Karpas-422 (cell line): ENCODE measurements at regions not wholly inside any gene's neighbourhood (a gene's known extent, or its start where the extent isn't known, plus 50 kb on each side); places are given as distances from the start of the nearest gene placed in this dataset.

Source experiments
- DNase-seq: peaks from one replicate; pipeline ENCODE4 v3.0.0-alpha.2; 2015
- H2AFZ ChIP-seq: fragments of 200-600 bp; sonication (generic); 2 replicates; pipeline ENCODE4 v1.6.1; 2014; ENCODE audit warnings: antibody characterized with exemption, low read length, mixed read lengths
- H3K27ac ChIP-seq: fragments of 200-600 bp; sonication (generic); 2 replicates; pipeline ENCODE4 v1.5.1; 2014; ENCODE audit warnings: mild to moderate bottlenecking, low read length, moderate library complexity
- H3K27me3 ChIP-seq: fragments of 200-600 bp; sonication (generic); 2 replicates; pipeline ENCODE4 v1.6.1; 2014; ENCODE audit warnings: low read length, mixed read lengths
- H3K36me3 ChIP-seq: fragments of 200-600 bp; sonication (generic); 2 replicates; pipeline ENCODE4 v1.6.1; 2014; ENCODE audit warnings: low read length, mixed read lengths; ENCODE audit not compliant: insufficient read depth
- H3K4me1 ChIP-seq: fragments of 200-600 bp; sonication (generic); 2 replicates; pipeline ENCODE4 v1.6.1; 2014; ENCODE audit warnings: mild to moderate bottlenecking, low read length, mixed read lengths
- H3K4me2 ChIP-seq: fragments of 200-600 bp; sonication (generic); 2 replicates; pipeline ENCODE4 v1.6.1; 2014; ENCODE audit warnings: low read length, low read depth, mild to moderate bottlenecking; ENCODE audit not compliant: poor library complexity, severe bottlenecking
- H3K4me3 ChIP-seq: fragments of 200-600 bp; sonication (generic); 2 replicates; pipeline ENCODE4 v1.5.1; 2014; ENCODE audit warnings: mild to moderate bottlenecking, antibody characterized with exemption, low read length, mixed read lengths
- H3K79me2 ChIP-seq: fragments of 200-600 bp; sonication (generic); 2 replicates; pipeline ENCODE4 v1.6.1; 2014; ENCODE audit warnings: mild to moderate bottlenecking, low read length, mixed read lengths
- H3K9ac ChIP-seq: fragments of 200-600 bp; sonication (generic); 2 replicates; pipeline ENCODE4 v1.6.0; 2014; ENCODE audit warnings: low read length
- H3K9me2 ChIP-seq: fragments of 200-600 bp; sonication (generic), shearing (Covaris generic); replicated peaks from 2 replicates; pipeline ENCODE4 v1.6.0; 2014; ENCODE audit warnings: mild to moderate bottlenecking, low read length, moderate library complexity; ENCODE audit not compliant: insufficient read depth
- H3K9me3 ChIP-seq: fragments of 300-700, 200-600 bp; sonication (generic); 2 replicates; pipeline ENCODE4 v1.6.1; 2014; ENCODE audit warnings: low read length, mixed read lengths
- H4K20me1 ChIP-seq: fragments of 200-600 bp; sonication (generic); 2 replicates; pipeline ENCODE4 v1.6.1; 2014; ENCODE audit warnings: mild to moderate bottlenecking, antibody characterized with exemption, low read length, low read depth; ENCODE audit not compliant: insufficient read depth

DNA sequence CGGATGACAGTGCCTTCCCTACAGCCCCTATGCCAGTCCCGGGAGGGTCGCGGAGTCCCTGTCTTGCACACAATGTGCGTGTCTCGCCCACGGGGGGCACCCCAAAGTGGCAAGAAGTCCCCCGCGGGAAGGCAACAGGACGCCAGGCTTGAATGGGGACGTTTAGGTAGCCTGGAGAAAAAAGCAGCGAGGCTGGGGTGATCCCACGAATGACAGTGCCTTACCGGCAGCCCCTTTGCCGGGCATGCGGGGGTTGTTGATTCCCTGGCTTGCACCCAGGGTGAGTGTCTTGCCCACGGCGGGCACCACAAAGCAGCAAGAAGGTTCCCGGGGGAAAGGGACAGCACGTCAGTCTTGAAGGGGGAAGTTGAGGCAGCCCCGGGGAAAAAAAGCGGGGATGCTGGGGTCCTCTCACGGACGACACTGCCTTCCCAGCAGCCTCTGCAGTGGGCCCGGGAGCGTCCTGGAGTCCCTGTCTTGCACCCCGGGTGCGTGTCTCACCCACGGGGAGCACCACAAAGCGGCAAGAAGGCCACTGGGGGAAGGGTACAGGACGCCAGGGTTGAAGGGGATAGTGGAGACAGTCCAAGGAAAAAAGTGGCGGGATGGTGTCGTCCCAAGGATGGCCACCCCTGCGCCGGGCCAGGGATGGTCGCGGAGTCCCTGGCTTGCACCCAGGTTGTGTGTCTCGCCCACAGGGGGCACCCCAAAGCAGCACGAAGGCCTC is 156.8 kb upstream of the ALG10B start:
- no peaks in the 10 kb centered on the region for H3K4me1 ChIP-seq

DNA sequence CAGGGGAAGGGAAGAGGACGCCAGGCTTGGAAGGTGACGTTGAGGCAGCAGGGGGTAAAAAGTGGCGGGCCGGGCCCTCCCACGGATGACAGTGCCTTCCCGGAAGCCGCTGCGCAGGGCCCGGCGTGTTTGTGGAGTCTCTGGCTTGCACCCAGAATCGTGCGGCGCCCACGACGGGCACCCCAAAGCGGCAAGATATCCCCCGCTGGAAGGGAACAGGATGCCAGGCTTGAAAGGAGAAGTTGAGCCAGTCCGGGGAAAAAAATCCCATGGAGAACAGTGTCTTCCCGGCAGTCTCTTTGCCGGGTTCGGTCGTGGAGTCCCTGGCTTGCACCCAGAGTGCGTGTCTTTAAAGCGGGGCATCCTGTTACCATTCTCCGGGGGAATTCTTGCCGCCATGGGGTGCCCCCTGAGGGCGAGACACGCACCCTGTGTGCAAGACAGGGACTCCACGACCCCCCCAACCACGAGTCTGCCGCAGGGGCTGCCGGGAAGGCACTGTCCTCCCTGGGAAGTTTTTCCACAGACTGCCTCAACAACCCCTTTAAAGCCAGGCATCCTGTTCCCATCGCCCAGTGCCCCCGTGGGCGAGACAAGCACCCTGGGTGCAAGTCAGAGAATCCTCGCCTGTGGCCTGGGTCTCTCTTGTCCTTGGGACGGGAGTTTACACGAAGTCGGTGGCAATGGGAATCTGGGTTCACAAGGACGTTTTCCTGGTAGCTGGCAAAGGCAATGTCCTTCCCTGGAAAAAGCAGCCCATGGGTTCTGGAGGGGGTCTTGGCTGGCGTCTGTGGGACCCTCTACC is 156.1 kb upstream of the ALG10B start:
- H3K9me2 ChIP-seq = no peaks in the 10 kb centered on the region
- peaks cover 11% of the 10 kb centered on the region; the same call in 1 of the 2 replicates for H3K9me3 ChIP-seq
- DNase-seq = no peak
- H3K36me3 ChIP-seq = no peaks in the 10 kb centered on the region
- H3K4me2 ChIP-seq = no peak overlapping the region
- no peak overlapping the region for H3K9ac ChIP-seq
- H3K4me1 ChIP-seq = no peaks in the 10 kb centered on the region
- no peak overlapping the region for H3K27ac ChIP-seq
- no peak overlapping the region for H2AFZ ChIP-seq
- H3K79me2 ChIP-seq = no peaks in the 10 kb centered on the region
- no peaks in the 10 kb centered on the region for H3K27me3 ChIP-seq
- no peak overlapping the region for H3K4me3 ChIP-seq
- H4K20me1 ChIP-seq = no peaks in the 10 kb centered on the region

More for the DNA sequence above, 156.8 kb upstream of the ALG10B start:
- H3K4me2 ChIP-seq = no peak overlapping the region
- no peaks in the 10 kb centered on the region for H3K79me2 ChIP-seq
- H3K9ac ChIP-seq = no peak overlapping the region
- no peaks in the 10 kb centered on the region for H3K9me2 ChIP-seq
- peaks cover 11% of the 10 kb centered on the region; the same call in 1 of the 2 replicates for H3K9me3 ChIP-seq
- no peaks in the 10 kb centered on the region for H3K36me3 ChIP-seq
- no peak for DNase-seq
- no peak overlapping the region for H3K4me3 ChIP-seq
- H2AFZ ChIP-seq = no peak overlapping the region
- no peak overlapping the region for H3K27ac ChIP-seq
- no peaks in the 10 kb centered on the region for H3K27me3 ChIP-seq
- H4K20me1 ChIP-seq = no peaks in the 10 kb centered on the region

DNA sequence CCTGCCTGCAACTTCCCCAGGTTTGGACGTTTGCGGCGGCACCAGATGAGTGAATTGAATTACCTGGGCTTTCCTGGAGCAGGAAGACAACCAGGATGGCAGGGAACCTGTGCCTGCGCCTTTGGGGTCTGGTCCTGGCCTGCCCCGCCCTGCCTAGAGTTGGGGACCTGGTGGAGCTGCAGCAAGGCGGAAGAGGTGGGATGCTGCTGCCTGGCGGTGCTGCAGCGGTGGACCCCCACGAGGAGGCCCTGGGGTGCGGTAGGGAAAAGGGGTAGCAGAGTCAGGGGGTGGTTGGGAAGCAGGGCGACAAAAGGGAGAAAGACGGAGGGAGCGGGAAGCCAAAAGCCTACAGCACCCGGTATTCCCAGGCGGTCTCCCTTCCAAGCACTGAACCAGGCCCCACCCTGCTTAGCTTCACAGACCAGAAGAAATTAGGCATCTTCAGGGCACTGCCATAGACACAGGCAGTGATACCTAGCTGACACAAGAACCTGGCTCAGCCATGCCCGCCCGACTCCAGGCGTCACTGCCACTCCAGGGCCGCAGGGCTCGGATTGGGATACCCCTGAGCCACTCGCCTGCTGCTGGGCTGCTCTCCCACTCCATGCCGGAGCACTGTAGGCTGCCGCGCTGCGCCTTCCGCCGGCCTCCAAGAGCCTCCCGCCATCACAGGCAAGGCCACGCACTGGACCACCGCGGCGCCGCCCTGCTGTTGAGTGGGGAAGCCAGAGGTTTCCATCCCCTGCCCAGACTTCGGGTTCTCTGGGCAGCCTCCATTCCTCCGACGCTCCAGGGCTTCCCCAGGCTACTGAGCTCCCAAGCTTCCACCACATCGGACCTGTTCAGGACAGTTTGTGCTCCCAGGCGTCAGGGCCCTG is 155.2 kb upstream of the ALG10B start:
- Histone ChIP-seq H3K36me3 (no peaks in the 10 kb centered on the region), H3K4me1 (no peaks in the 10 kb centered on the region)

DNA sequence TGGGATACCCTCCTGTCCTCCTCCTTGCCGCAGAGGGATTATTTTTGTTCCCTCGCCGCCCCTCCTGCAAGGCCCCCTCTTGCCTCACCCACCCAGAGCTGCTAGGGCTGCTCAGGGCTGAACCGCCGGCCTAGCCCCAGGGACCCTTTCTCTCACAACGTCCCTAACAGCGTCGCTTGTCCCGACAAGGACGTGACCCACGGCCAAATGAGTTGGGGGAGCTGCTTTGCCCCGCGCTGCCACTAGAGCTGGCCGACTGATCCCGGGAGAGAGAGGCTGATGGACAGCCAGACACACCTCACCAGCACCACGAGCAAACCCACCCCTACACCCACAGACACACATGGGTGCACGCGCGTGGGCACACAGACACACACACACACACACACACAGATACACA is 154.6 kb upstream of the ALG10B start:
- H4K20me1 ChIP-seq = no peaks in the 10 kb centered on the region
- H3K4me2 ChIP-seq = no peak overlapping the region
- H3K9me3 ChIP-seq = peaks cover 10% of the 10 kb centered on the region; the same call in 1 of the 2 replicates
- no peak for DNase-seq
- H3K9ac ChIP-seq = no peak overlapping the region
- H3K4me3 ChIP-seq = no peak overlapping the region
- no peaks in the 10 kb centered on the region for H3K9me2 ChIP-seq
- H3K4me1 ChIP-seq = no peaks in the 10 kb centered on the region
- no peaks in the 10 kb centered on the region for H3K27me3 ChIP-seq
- H2AFZ ChIP-seq = no peak overlapping the region
- H3K79me2 ChIP-seq = no peaks in the 10 kb centered on the region
- no peak overlapping the region for H3K27ac ChIP-seq
- no peaks in the 10 kb centered on the region for H3K36me3 ChIP-seq

More for the DNA sequence above, 155.2 kb upstream of the ALG10B start:
- H3K4me2 ChIP-seq = no peak overlapping the region
- H3K27me3 ChIP-seq = no peaks in the 10 kb centered on the region
- no peaks in the 10 kb centered on the region for H3K79me2 ChIP-seq
- H3K9ac ChIP-seq = no peak overlapping the region
- no peak overlapping the region for H3K27ac ChIP-seq
- no peak for DNase-seq
- no peaks in the 10 kb centered on the region for H4K20me1 ChIP-seq
- H3K4me3 ChIP-seq = no peak overlapping the region
- no peaks in the 10 kb centered on the region for H3K9me2 ChIP-seq
- H3K9me3 ChIP-seq = peaks cover 11% of the 10 kb centered on the region; the same call in 1 of the 2 replicates
- H2AFZ ChIP-seq = no peak overlapping the region

DNA sequence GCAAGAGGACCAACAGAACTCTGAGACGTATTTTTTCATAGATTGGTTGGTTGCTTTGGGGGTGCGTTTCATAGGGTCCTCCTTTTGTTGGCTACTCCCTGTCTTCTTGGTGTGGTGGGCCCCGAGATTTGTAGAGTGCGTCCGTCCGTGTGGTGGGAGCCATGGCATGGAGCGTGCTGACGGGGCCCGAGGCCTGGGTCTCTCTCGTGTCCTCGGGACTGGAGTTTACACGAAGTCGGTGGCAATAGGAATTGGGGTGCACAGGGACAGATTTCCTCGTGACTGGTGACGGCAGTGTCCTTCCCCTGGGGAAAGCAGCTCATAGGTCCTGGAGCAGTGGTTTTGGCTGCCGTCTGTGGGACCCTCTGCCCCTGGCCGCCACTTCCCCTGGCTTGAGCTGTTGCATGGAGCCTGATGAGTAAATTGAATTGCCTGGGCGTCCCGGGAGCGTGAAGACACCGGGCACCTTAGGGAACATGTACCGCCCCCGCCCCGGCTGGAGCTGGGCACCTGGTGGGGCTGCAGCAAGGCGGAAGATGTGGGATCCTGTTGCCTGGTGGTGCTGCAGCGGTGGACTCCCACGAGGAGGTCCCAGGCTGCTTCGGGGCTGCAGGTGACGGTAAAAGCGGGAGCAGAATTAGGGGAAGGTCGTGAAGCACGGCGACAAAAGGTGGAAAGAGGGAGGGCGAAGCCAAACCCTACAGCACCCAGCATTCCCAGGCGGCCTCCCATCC is 153.7 kb upstream of the ALG10B start:
- peaks cover 2% of the 10 kb centered on the region; the same call in 1 of the 2 replicates for H3K9me3 ChIP-seq
- H2AFZ ChIP-seq = no peak overlapping the region
- H3K4me2 ChIP-seq = no peak overlapping the region
- no peaks in the 10 kb centered on the region for H3K79me2 ChIP-seq
- H3K27ac ChIP-seq = no peak overlapping the region
- H3K27me3 ChIP-seq = no peaks in the 10 kb centered on the region
- no peak overlapping the region for H3K9ac ChIP-seq
- no peak for DNase-seq
- no peaks in the 10 kb centered on the region for H3K9me2 ChIP-seq
- no peaks in the 10 kb centered on the region for H4K20me1 ChIP-seq
- no peaks in the 10 kb centered on the region for H3K4me1 ChIP-seq
- no peak overlapping the region for H3K4me3 ChIP-seq
- H3K36me3 ChIP-seq = no peaks in the 10 kb centered on the region

DNA sequence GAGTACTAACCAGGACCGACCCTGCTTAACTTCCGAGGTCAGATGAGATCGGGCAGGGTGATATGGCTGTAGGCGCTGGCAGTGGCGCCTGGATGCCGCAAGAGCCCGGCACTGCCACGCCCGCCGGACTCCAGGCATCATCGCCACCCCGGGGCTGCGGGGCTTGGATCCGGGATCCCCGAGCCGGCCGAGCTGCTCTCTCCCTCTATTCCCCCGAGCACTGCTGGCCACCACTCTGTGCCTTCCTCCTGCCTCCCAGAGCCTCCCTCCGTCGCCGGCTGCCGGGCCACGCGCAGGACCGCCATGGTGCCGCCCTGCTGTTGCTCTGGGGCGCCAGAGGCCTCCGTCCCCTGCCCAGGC is 153.2 kb upstream of the ALG10B start:
- H2AFZ ChIP-seq = no peak overlapping the region
- H3K4me3 ChIP-seq = no peak overlapping the region
- DNase-seq = no peak
- H3K9me2 ChIP-seq = no peaks in the 10 kb centered on the region
- H3K9me3 ChIP-seq = no peaks in the 10 kb centered on the region
- no peaks in the 10 kb centered on the region for H4K20me1 ChIP-seq
- H3K9ac ChIP-seq = no peak overlapping the region
- no peaks in the 10 kb centered on the region for H3K4me1 ChIP-seq
- H3K27me3 ChIP-seq = no peaks in the 10 kb centered on the region
- H3K36me3 ChIP-seq = no peaks in the 10 kb centered on the region
- H3K27ac ChIP-seq = no peak overlapping the region
- no peaks in the 10 kb centered on the region for H3K79me2 ChIP-seq
- H3K4me2 ChIP-seq = no peak overlapping the region

DNA sequence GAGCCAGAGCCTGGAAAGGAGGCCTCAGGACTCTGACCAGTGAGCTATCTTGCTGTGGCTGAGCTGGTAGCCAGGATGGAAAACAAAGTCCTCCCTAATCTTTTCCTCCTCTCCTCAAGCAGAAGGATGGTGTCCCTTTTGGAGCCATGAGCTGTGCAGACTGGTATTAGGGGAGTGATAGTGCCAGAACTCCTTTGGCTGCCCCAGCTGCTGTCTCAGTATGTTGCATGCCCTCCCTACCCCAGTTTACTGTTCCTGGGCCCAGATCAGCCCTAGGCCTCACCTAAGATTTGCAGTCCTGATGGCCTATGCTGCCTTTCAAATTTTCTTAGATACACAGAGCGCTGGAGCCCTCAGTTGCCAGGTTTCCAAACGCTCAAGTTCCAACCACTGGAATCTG is 150.3 kb upstream of the ALG10B start:
- Histone ChIP-seq H3K4me2 (no peak overlapping the region), H3K9me3 (no peaks in the 10 kb centered on the region), H3K4me3 (no peak overlapping the region), H4K20me1 (no peaks in the 10 kb centered on the region), H3K36me3 (no peaks in the 10 kb centered on the region), H3K4me1 (no peaks in the 10 kb centered on the region), H3K79me2 (no peaks in the 10 kb centered on the region), H3K27me3 (no peaks in the 10 kb centered on the region), H3K27ac (no peak overlapping the region), H3K9me2 (no peaks in the 10 kb centered on the region), H2AFZ (no peak overlapping the region), H3K9ac (no peak overlapping the region)
- DNase-seq = no peak
